HepG2 (cell line): ENCODE measurements at regions not wholly inside any gene's neighbourhood (a gene's known extent, or its start where the extent isn't known, plus 50 kb on each side); places are given as distances from the start of the nearest gene placed in this dataset.

Experiments
- ATAC-seq: fragments of 200-7000 bp; cut with Tn5 transposase; 3 replicates; pipeline ENCODE4 v1.9.1; 2020; ENCODE audit warnings: mild to moderate bottlenecking, moderate library complexity
- BruUV-seq: library from RNA; stranded (reverse); fragments of 400-500 nt; replicated peaks from 2 replicates; lab custom pipeline; 2021; lab: Mats Ljungman, UMichigan
- CTCF ChIA-PET: fragments of 300-600 bp; formaldehyde crosslinking; extraction: SDS; loops from one replicate; lab custom pipeline; 2021; ENCODE audit warnings: low total read pairs, inconsistent platforms, low intra/inter-chr PET ratio; lab: Yijun Ruan, JAX
- POLR2A ChIA-PET: fragments of 350-600 bp; sonication (Branson Sonifier 250); formaldehyde crosslinking; loops from one replicate; lab custom pipeline; 2020; ENCODE audit warnings: antibody characterized with exemption, inconsistent platforms; lab: Yijun Ruan, JAX
- DNase-seq: peaks from one replicate; pipeline ENCODE4 v3.0.0-alpha.2; 2015; ENCODE audit warnings: low spot score
- FAIRE-seq: peaks from 3 replicates; lab custom pipeline; 2011; peaks lifted over from hg19 to GRCh38; lab: Jason Lieb, UNC
- H2AFZ ChIP-seq: one replicate; pipeline ENCODE4 v1.6.1; 2011; ENCODE audit warnings: low read length, inconsistent platforms
- H3K27ac ChIP-seq: fragments of 300-600 bp; 3 replicates; pipeline ENCODE4 v1.8.0; 2011; ENCODE audit warnings: mixed run types, mild to moderate bottlenecking, mixed read lengths, low read length, inconsistent platforms; ENCODE audit not compliant: insufficient read depth; ENCODE audit errors: extremely low read length
- H3K27me3 ChIP-seq, 2 experiments: fragments of 200-600 bp in 1 of 2; 2 replicates in 1 of 2; 3 replicates in 1 of 2; pipeline versions ENCODE4 v1.6.0 to v1.8.0; 2011; ENCODE audit warnings: low read length in 2 of 2, mild to moderate bottlenecking in 2 of 2, moderate library complexity in 2 of 2, inconsistent platforms in 1 of 2; ENCODE audit not compliant: insufficient read depth in 2 of 2, control insufficient read depth in 1 of 2
- H3K36me3 ChIP-seq, 2 experiments: fragments of 200-600 bp in 1 of 2; replicated peaks in 1 of 2; 2 replicates in 1 of 2; 3 replicates in 1 of 2; pipeline versions ENCODE4 v1.5.1 to v1.8.0; 2011; ENCODE audit warnings: low read length in 2 of 2, inconsistent platforms in 1 of 2; ENCODE audit not compliant: insufficient read depth in 2 of 2, control insufficient read depth in 1 of 2
- H3K4me1 ChIP-seq: 2 replicates; pipeline ENCODE4 v1.5.1; 2012; ENCODE audit warnings: low read length, inconsistent platforms; ENCODE audit not compliant: insufficient read depth
- H3K4me2 ChIP-seq: 2 replicates; pipeline ENCODE4 v1.6.0; 2011; ENCODE audit warnings: low read depth, low read length, inconsistent platforms
- H3K4me3 ChIP-seq, 3 experiments: fragments of 200-600 bp in 1 of 3; sonication (generic), shearing (Covaris generic) in 1 of 3; replicated peaks in 1 of 3; 2 replicates each; pipeline ENCODE4 v1.5.1; 2011 to 2016; ENCODE audit warnings: low read length in 3 of 3, inconsistent platforms in 2 of 3, low read depth in 2 of 3, mild to moderate bottlenecking in 2 of 3, control low read depth in 1 of 3, mixed read lengths in 1 of 3; ENCODE audit not compliant: insufficient read depth in 1 of 3
- H3K79me2 ChIP-seq: one replicate; pipeline ENCODE4 v1.6.1; 2011; ENCODE audit warnings: low read length, inconsistent platforms; ENCODE audit not compliant: insufficient read depth
- H3K9ac ChIP-seq: 2 replicates; pipeline ENCODE4 v1.6.0; 2011; ENCODE audit warnings: mild to moderate bottlenecking, low read depth, low read length, inconsistent platforms; ENCODE audit not compliant: insufficient read depth
- H3K9me3 ChIP-seq: 2 replicates; pipeline ENCODE4 v1.5.1; 2012; ENCODE audit warnings: mild to moderate bottlenecking, low read length
- H4K20me1 ChIP-seq: 2 replicates; pipeline ENCODE4 v1.6.0; 2011; ENCODE audit warnings: inconsistent platforms, mild to moderate bottlenecking, low read length, moderate library complexity; ENCODE audit not compliant: insufficient read depth
- CHCHD3 ChIP-seq: sonication (generic); formaldehyde crosslinking; IDR thresholded peaks from 2 replicates; pipeline ENCODE4 v1.8.0; 2022; ENCODE audit warnings: mild to moderate bottlenecking, missing genetic modification reagents, moderate library complexity
- FOXP1 ChIP-seq, 2 experiments: fragments of 450-650 bp in 1 of 2; IDR thresholded peaks; 2 replicates each; pipeline ENCODE4 v1.6.1; 2017 to 2018; ENCODE audit warnings: antibody characterized with exemption in 1 of 2
- MTF2 ChIP-seq: sonication (generic); formaldehyde crosslinking; IDR thresholded peaks from 2 replicates; pipeline ENCODE4 v1.5.0; 2020; ENCODE audit warnings: missing genetic modification reagents, borderline replicate concordance
- MXD3 ChIP-seq: IDR thresholded peaks from 2 replicates; pipeline ENCODE4 v1.6.1; 2016; ENCODE audit warnings: mild to moderate bottlenecking, missing biosample characterization, missing genetic modification reagents
- MYPOP ChIP-seq: sonication (generic); formaldehyde crosslinking; IDR thresholded peaks from 2 replicates; pipeline ENCODE4 v1.8.1; 2023; ENCODE audit warnings: mild to moderate bottlenecking, moderate library complexity, missing genetic modification reagents
- POLR2AphosphoS5 ChIP-seq: IDR thresholded peaks from 2 replicates; pipeline ENCODE4 v1.6.1; 2012; ENCODE audit warnings: low read depth, low read length
- SCMH1 ChIP-seq: sonication (generic); formaldehyde crosslinking; IDR thresholded peaks from 2 replicates; pipeline ENCODE4 v1.9.0; 2021; ENCODE audit warnings: missing genetic modification reagents, mild to moderate bottlenecking, borderline replicate concordance
- SIN3A ChIP-seq: IDR thresholded peaks from 2 replicates; pipeline ENCODE4 v1.6.1; 2011; ENCODE audit warnings: low read depth, mild to moderate bottlenecking, control low read depth, low read length, borderline replicate concordance
- SOX6 ChIP-seq, 2 experiments: fragments of 450-650 bp in 1 of 2; sonication (generic) in 1 of 2; formaldehyde crosslinking in 1 of 2; IDR thresholded peaks; 2 replicates each; pipeline versions ENCODE4 v1.4.0 to v1.6.1; 2017 to 2020; ENCODE audit warnings: antibody characterized with exemption in 1 of 2, mild to moderate bottlenecking in 1 of 2, missing genetic modification reagents in 1 of 2
- TARDBP ChIP-seq: sonication (generic); formaldehyde crosslinking; IDR thresholded peaks from 2 replicates; pipeline ENCODE4 v1.8.0; 2022; ENCODE audit warnings: mild to moderate bottlenecking, missing genetic modification reagents
- WGBS: methylation state at CpG from one replicate; pipeline ENCODE4 v1.1.6; 2017; ENCODE audit warnings: low lambda C conversion rate; 5-methylcytosine and 5-hydroxymethylcytosine counted together
- in situ Hi-C: cut with HindIII; loops from 2 replicates; pipeline ENCODE4 v1.10.0; 2017; ENCODE audit warnings: low pct_unique_long_range_greater_than_20kb; ENCODE audit not compliant: extremely low pct_ligation_motif_present
- intact Hi-C: fragments of 100-400 bp; cut with micrococcal nuclease; formaldehyde crosslinking; loops from one replicate; pipeline ENCODE4 v1.10.0; 2022; ENCODE audit not compliant: unreplicated experiment
- TF ChIP-seq, protein P1 (sequence below): sonication (generic); formaldehyde crosslinking; IDR thresholded peaks from 2 replicates; pipeline ENCODE4 v1.4.0; 2020; ENCODE audit warnings: missing genetic modification reagents, low read depth, mild to moderate bottlenecking, borderline replicate concordance
- TF ChIP-seq, protein P2 (sequence below): sonication (generic); formaldehyde crosslinking; IDR thresholded peaks from 2 replicates; pipeline ENCODE4 v1.4.0; 2020; ENCODE audit warnings: missing genetic modification reagents

GRCh38 chr4:111923786-111924185 lies 221.5 kb upstream of the FAM241A start (continued):
- TF ChIP-seq, protein P1, sequence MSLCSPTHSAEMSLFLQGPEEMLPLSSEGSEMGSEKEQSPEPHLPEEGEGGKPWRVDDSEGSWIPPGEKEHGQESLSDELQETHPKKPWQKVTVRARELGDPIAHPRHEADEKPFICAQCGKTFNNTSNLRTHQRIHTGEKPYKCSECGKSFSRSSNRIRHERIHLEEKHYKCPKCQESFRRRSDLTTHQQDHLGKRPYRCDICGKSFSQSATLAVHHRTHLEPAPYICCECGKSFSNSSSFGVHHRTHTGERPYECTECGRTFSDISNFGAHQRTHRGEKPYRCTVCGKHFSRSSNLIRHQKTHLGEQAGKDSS (CRISPR knock-in tag): no peak
- TF ChIP-seq TARDBP (CRISPR knock-in tag) (no peak), MYPOP (CRISPR knock-in tag) (no peak)
- TF ChIP-seq, protein P2, sequence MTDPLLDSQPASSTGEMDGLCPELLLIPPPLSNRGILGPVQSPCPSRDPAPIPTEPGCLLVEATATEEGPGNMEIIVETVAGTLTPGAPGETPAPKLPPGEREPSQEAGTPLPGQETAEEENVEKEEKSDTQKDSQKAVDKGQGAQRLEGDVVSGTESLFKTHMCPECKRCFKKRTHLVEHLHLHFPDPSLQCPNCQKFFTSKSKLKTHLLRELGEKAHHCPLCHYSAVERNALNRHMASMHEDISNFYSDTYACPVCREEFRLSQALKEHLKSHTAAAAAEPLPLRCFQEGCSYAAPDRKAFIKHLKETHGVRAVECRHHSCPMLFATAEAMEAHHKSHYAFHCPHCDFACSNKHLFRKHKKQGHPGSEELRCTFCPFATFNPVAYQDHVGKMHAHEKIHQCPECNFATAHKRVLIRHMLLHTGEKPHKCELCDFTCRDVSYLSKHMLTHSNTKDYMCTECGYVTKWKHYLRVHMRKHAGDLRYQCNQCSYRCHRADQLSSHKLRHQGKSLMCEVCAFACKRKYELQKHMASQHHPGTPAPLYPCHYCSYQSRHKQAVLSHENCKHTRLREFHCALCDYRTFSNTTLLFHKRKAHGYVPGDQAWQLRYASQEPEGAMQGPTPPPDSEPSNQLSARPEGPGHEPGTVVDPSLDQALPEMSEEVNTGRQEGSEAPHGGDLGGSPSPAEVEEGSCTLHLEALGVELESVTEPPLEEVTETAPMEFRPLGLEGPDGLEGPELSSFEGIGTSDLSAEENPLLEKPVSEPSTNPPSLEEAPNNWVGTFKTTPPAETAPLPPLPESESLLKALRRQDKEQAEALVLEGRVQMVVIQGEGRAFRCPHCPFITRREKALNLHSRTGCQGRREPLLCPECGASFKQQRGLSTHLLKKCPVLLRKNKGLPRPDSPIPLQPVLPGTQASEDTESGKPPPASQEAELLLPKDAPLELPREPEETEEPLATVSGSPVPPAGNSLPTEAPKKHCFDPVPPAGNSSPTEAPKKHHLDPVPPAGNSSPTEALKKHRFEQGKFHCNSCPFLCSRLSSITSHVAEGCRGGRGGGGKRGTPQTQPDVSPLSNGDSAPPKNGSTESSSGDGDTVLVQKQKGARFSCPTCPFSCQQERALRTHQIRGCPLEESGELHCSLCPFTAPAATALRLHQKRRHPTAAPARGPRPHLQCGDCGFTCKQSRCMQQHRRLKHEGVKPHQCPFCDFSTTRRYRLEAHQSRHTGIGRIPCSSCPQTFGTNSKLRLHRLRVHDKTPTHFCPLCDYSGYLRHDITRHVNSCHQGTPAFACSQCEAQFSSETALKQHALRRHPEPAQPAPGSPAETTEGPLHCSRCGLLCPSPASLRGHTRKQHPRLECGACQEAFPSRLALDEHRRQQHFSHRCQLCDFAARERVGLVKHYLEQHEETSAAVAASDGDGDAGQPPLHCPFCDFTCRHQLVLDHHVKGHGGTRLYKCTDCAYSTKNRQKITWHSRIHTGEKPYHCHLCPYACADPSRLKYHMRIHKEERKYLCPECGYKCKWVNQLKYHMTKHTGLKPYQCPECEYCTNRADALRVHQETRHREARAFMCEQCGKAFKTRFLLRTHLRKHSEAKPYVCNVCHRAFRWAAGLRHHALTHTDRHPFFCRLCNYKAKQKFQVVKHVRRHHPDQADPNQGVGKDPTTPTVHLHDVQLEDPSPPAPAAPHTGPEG (CRISPR knock-in tag): no peak

DNA sequence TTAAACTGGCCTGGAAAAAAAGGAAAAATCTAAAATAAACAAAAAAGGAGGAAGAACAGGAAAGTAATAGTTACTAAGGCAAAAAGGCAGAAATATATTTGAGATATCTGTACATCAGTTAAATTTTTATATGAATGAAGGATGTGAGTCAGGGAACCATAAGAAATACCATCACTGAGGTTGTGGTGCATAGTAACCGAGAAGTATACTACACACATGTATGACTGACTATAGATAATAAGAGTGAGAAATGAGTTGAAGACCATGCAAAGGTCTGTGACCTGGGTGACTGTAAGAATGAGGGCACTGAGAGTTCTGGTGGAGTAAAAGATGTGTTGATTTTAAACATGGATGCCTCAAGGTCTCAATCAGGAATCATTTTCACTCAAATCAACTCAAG lies 220.6 kb upstream of the FAM241A start:
- POLR2A ChIA-PET: no interaction called here
- in situ Hi-C loops: no loop called here
- intact Hi-C loops: no loop called here
- FAIRE-seq (no peak), ATAC-seq (no peak), DNase-seq (no peak)
- H3K79me2 ChIP-seq: no peaks in the 10 kb centered on the region
- BruUV-seq: no TSS peak
- no peak overlapping the region for H2AFZ ChIP-seq
- H3K27me3 ChIP-seq: no peaks in the 10 kb centered on the region
- CTCF ChIA-PET: no interaction called here
- no peaks in the 10 kb centered on the region for H3K4me1 ChIP-seq
- H3K9ac ChIP-seq: no peak overlapping the region
- H4K20me1 ChIP-seq: no peaks in the 10 kb centered on the region
- no peak overlapping the region for H3K4me3 ChIP-seq
- WGBS: 0% methylated on average over 1 of the region's 1 CpG
- no peak overlapping the region for H3K27ac ChIP-seq
- H3K4me2 ChIP-seq: no peak overlapping the region
- no peaks in the 10 kb centered on the region for H3K9me3 ChIP-seq
- H3K36me3 ChIP-seq: no peaks in the 10 kb centered on the region
- TF ChIP-seq SOX6 (IDR thresholded peaks at IDR 0.05): no peak
- no peak for TF ChIP-seq SOX6 (CRISPR knock-in tag; IDR thresholded peaks at IDR 0.05)
- TF ChIP-seq POLR2AphosphoS5: no peak
- TF ChIP-seq MXD3 (CRISPR knock-in tag): no peak
- no peak for TF ChIP-seq FOXP1 (IDR thresholded peaks at IDR 0.05)
- TF ChIP-seq FOXP1 (CRISPR knock-in tag; IDR thresholded peaks at IDR 0.05): no peak
- no peak for TF ChIP-seq SIN3A
- no peak for TF ChIP-seq MTF2 (CRISPR knock-in tag)
- no peak for TF ChIP-seq CHCHD3 (CRISPR knock-in tag)
- TF ChIP-seq SCMH1 (CRISPR knock-in tag): no peak
